H1 (cell line): ENCODE measurements at regions not wholly inside any gene's neighbourhood (a gene's known extent, or its start where the extent isn't known, plus 50 kb on each side); places are given as distances from the start of the nearest gene placed in this dataset.

Experiments used
- CTCF ChIA-PET: fragments of 300-600 bp; sonication (Branson Sonifier 250); formaldehyde crosslinking; loops from one replicate; lab custom pipeline; 2021; ENCODE audit not compliant: partially characterized antibody; lab: Charles Lee
- POLR2A ChIA-PET: fragments of 300-600 bp; sonication (Branson Sonifier 250); formaldehyde crosslinking; loops from one replicate; lab custom pipeline; 2021; ENCODE audit warnings: inconsistent platforms; ENCODE audit not compliant: partially characterized antibody; lab: Charles Lee
- DNase-seq, 2 experiments: peaks; one replicate each; pipeline versions ENCODE4 v3.0.0 to v3.0.0-alpha.2; 2010 to 2022; ENCODE audit warnings: low spot score in 2 of 2, low read depth in 1 of 2, mixed read lengths in 1 of 2
- FAIRE-seq: peaks from 2 replicates; lab custom pipeline; 2011; peaks lifted over from hg19 to GRCh38; lab: Jason Lieb, UNC
- H2AFZ ChIP-seq: 2 replicates; pipeline ENCODE4 v1.8.1; 2012; ENCODE audit warnings: low read length, inconsistent platforms
- H2AK5ac ChIP-seq: 2 replicates; pipeline ENCODE4 v1.6.1; 2013; ENCODE audit warnings: low read depth, low read length
- H2BK120ac ChIP-seq: replicated peaks from 2 replicates; pipeline ENCODE3; 2013; ENCODE audit warnings: low read depth, low read length, inconsistent platforms
- H2BK12ac ChIP-seq: 2 replicates; pipeline ENCODE4 v1.6.1; 2013; ENCODE audit warnings: low read depth, low read length
- H2BK15ac ChIP-seq: 2 replicates; pipeline ENCODE4 v1.6.1; 2013; ENCODE audit warnings: low read length
- H2BK20ac ChIP-seq: 2 replicates; pipeline ENCODE4 v1.6.1; 2013; ENCODE audit warnings: low read length
- H2BK5ac ChIP-seq: 2 replicates; pipeline ENCODE4 v1.6.1; 2013; ENCODE audit warnings: low read depth, low read length
- H3K14ac ChIP-seq: 2 replicates; pipeline ENCODE4 v1.6.1; 2013; ENCODE audit warnings: inconsistent platforms; ENCODE audit not compliant: insufficient read length
- H3K18ac ChIP-seq: 2 replicates; pipeline ENCODE4 v1.6.1; 2013; ENCODE audit warnings: low read length; ENCODE audit errors: extremely low read depth
- H3K23ac ChIP-seq: 2 replicates; pipeline ENCODE4 v1.6.1; 2013; ENCODE audit warnings: inconsistent platforms; ENCODE audit not compliant: insufficient read length
- H3K23me2 ChIP-seq: 2 replicates; pipeline ENCODE4 v1.6.1; 2013; ENCODE audit warnings: low read depth, low read length
- H3K27ac ChIP-seq: 2 replicates; pipeline ENCODE4 v1.6.1; 2011; ENCODE audit warnings: low read depth, low read length, inconsistent platforms
- H3K27me3 ChIP-seq, 4 experiments: replicated peaks in 1 of 4; 1 replicate in 1 of 4; 2 replicates in 3 of 4; pipeline versions ENCODE4 v1.6.1 to v1.8.1; 2011 to 2013; ENCODE audit warnings: low read length in 3 of 4, mild to moderate bottlenecking in 3 of 4, inconsistent platforms in 2 of 4, mixed read lengths in 2 of 4, moderate library complexity in 1 of 4; ENCODE audit not compliant: control insufficient read depth in 3 of 4, insufficient read depth in 3 of 4; ENCODE audit errors: extremely low read depth in 1 of 4
- H3K36me3 ChIP-seq, 4 experiments: 2 replicates each; pipeline versions ENCODE4 v1.6.1 to v1.8.1; 2011 to 2013; ENCODE audit warnings: mild to moderate bottlenecking in 4 of 4, low read length in 3 of 4, moderate library complexity in 2 of 4, control low read depth in 1 of 4, inconsistent platforms in 1 of 4; ENCODE audit not compliant: insufficient read depth in 4 of 4, control insufficient read depth in 2 of 4
- H3K4ac ChIP-seq: replicated peaks from 2 replicates; pipeline ENCODE3; 2013; ENCODE audit warnings: low read length, low read depth, mixed read lengths, inconsistent platforms; ENCODE audit not compliant: insufficient read length
- H3K4me1 ChIP-seq, 4 experiments: replicated peaks in 1 of 4; 1 replicate in 1 of 4; 2 replicates in 3 of 4; pipeline versions ENCODE4 v1.6.1 to v1.8.1; 2011 to 2013; ENCODE audit warnings: low read length in 3 of 4, inconsistent platforms in 2 of 4, mixed read lengths in 1 of 4; ENCODE audit not compliant: insufficient read depth in 4 of 4, control insufficient read depth in 3 of 4
- H3K4me2 ChIP-seq, 2 experiments: 2 replicates each; pipeline versions ENCODE4 v1.6.1 to v1.8.1; 2011 to 2013; ENCODE audit warnings: low read depth in 2 of 2, low read length in 2 of 2, control low read depth in 1 of 2, inconsistent platforms in 1 of 2, mild to moderate bottlenecking in 1 of 2; ENCODE audit not compliant: insufficient read depth in 1 of 2
- H3K4me3 ChIP-seq, 4 experiments: fragments of 200-600, 300-600 bp in 1 of 4; sonication (generic), shearing (Covaris generic), sonication (Bioruptor Twin) in 1 of 4; 2 replicates each; pipeline versions ENCODE4 v1.5.1 to v1.8.1; 2011 to 2016; ENCODE audit warnings: low read length in 4 of 4, low read depth in 3 of 4, control low read depth in 2 of 4, inconsistent platforms in 2 of 4, mild to moderate bottlenecking in 2 of 4, mixed read lengths in 1 of 4, moderate library complexity in 1 of 4; ENCODE audit not compliant: insufficient read depth in 2 of 4; ENCODE audit errors: extremely low read depth in 1 of 4
- H3K56ac ChIP-seq: replicated peaks from 2 replicates; pipeline ENCODE3; 2013; ENCODE audit warnings: low read depth, mild to moderate bottlenecking, mixed read lengths, low read length, inconsistent platforms; ENCODE audit not compliant: insufficient read length
- H3K79me1 ChIP-seq: 2 replicates; pipeline ENCODE4 v1.6.1; 2013; ENCODE audit warnings: low read depth, low read length, control low read depth
- H3K79me2 ChIP-seq, 2 experiments: 2 replicates each; pipeline versions ENCODE4 v1.6.1 to v1.8.1; 2012 to 2013; ENCODE audit warnings: low read length in 2 of 2, mild to moderate bottlenecking in 2 of 2, inconsistent platforms in 1 of 2; ENCODE audit not compliant: insufficient read depth in 2 of 2, control insufficient read depth in 1 of 2
- H3K9ac ChIP-seq, 4 experiments: replicated peaks in 1 of 4; 1 replicate in 1 of 4; 2 replicates in 3 of 4; pipeline versions ENCODE4 v1.6.1 to v1.8.1; 2011 to 2013; ENCODE audit warnings: low read depth in 3 of 4, low read length in 3 of 4, control low read depth in 2 of 4, mild to moderate bottlenecking in 2 of 4, moderate library complexity in 2 of 4, inconsistent platforms in 1 of 4; ENCODE audit errors: extremely low read depth in 1 of 4
- H3K9me3 ChIP-seq, 2 experiments: 2 replicates each; pipeline versions ENCODE4 v1.6.1 to v1.8.1; 2012 to 2013; ENCODE audit warnings: mild to moderate bottlenecking in 2 of 2, moderate library complexity in 2 of 2, control low read depth in 1 of 2, inconsistent platforms in 1 of 2, low read depth in 1 of 2, low read length in 1 of 2, mixed read lengths in 1 of 2; ENCODE audit not compliant: insufficient read depth in 2 of 2
- H4K20me1 ChIP-seq, 2 experiments: replicated peaks in 1 of 2; 2 replicates each; pipeline versions ENCODE3 to v1.8.1; 2011 to 2013; ENCODE audit warnings: inconsistent platforms in 2 of 2, low read length in 2 of 2, mild to moderate bottlenecking in 1 of 2; ENCODE audit not compliant: insufficient read depth in 2 of 2, control insufficient read depth in 1 of 2
- H4K5ac ChIP-seq: 2 replicates; pipeline ENCODE4 v1.6.1; 2013; ENCODE audit warnings: low read length, low read depth, mixed read lengths, inconsistent platforms; ENCODE audit not compliant: insufficient read length
- H4K8ac ChIP-seq: 2 replicates; pipeline ENCODE4 v1.8.0; 2013; ENCODE audit warnings: mild to moderate bottlenecking, moderate library complexity, low read length, inconsistent platforms; ENCODE audit not compliant: insufficient read depth; ENCODE audit errors: extremely low read depth
- H4K91ac ChIP-seq: replicated peaks from 2 replicates; pipeline ENCODE3; 2013; ENCODE audit warnings: low read length, mixed read lengths, inconsistent platforms; ENCODE audit not compliant: insufficient read length
- ATF3 ChIP-seq: IDR thresholded peaks from 2 replicates; pipeline ENCODE4 v1.6.1; 2011; ENCODE audit warnings: low read depth, mild to moderate bottlenecking, low read length; ENCODE audit not compliant: insufficient read depth
- BCL11A ChIP-seq, 2 experiments: IDR thresholded peaks; one replicate each; pipeline ENCODE4 v1.6.1; 2011; ENCODE audit warnings: low read depth in 2 of 2, low read length in 2 of 2, mild to moderate bottlenecking in 2 of 2
- BRCA1 ChIP-seq: IDR thresholded peaks from 2 replicates; pipeline ENCODE4 v1.6.1; 2012; ENCODE audit warnings: low read depth, low read length, improper control_type of control experiment
- CHD1 ChIP-seq: IDR thresholded peaks from 2 replicates; pipeline ENCODE4 v1.6.1; 2012; ENCODE audit warnings: low read depth, low read length, improper control_type of control experiment
- GABPA ChIP-seq: IDR thresholded peaks from 2 replicates; pipeline ENCODE4 v1.6.1; 2011; ENCODE audit warnings: mild to moderate bottlenecking, low read length, moderate library complexity, borderline replicate concordance; ENCODE audit not compliant: insufficient read depth
- HDAC6 ChIP-seq: IDR thresholded peaks from one replicate; pipeline ENCODE4 v1.7.1; 2012; ENCODE audit warnings: low read depth, mild to moderate bottlenecking, inconsistent platforms, low read length, moderate library complexity
- NANOG ChIP-seq: IDR thresholded peaks from 2 replicates; pipeline ENCODE4 v1.6.1; 2011; ENCODE audit warnings: low read length, low read depth, mild to moderate bottlenecking, inconsistent platforms; ENCODE audit not compliant: insufficient read depth, poor library complexity, severe bottlenecking
- RBBP5 ChIP-seq: IDR thresholded peaks from 2 replicates; pipeline ENCODE4 v1.7.1; 2012; ENCODE audit warnings: low read depth, mild to moderate bottlenecking, inconsistent platforms, low read length, moderate library complexity, borderline replicate concordance
- RNF2 ChIP-seq: fragments of 200-900, 300-1000 bp; sonication (generic); IDR thresholded peaks from 2 replicates; pipeline ENCODE4 v1.7.1; 2016; ENCODE audit warnings: borderline replicate concordance, low read depth, mild to moderate bottlenecking, antibody characterized with exemption, low read length; ENCODE audit not compliant: poor library complexity, severe bottlenecking; ENCODE audit errors: missing control alignments
- SIRT6 ChIP-seq: IDR thresholded peaks from one replicate; pipeline ENCODE4 v1.7.1; 2012; ENCODE audit warnings: low read length, inconsistent platforms
- SIX5 ChIP-seq: IDR thresholded peaks from 2 replicates; pipeline ENCODE4 v1.6.1; 2011; ENCODE audit warnings: mild to moderate bottlenecking, low read depth, low read length
- TCF12 ChIP-seq: IDR thresholded peaks from 2 replicates; pipeline ENCODE4 v1.6.1; 2011; ENCODE audit warnings: low read depth, mild to moderate bottlenecking, low read length
- WGBS, 2 experiments: shearing (Covaris generic) in 1 of 2; methylation state at CpG; one replicate each; pipeline versions ENCODE4 v1.1.6 to v1.1.7; 2013 to 2015; ENCODE audit warnings: low lambda C conversion rate in 2 of 2, mixed read lengths in 2 of 2, inconsistent platforms in 1 of 2, low coverage in 1 of 2, missing lambda C conversion rate in 1 of 2; ENCODE audit not compliant: insufficient replicate concordance in 2 of 2, insufficient coverage in 1 of 2, insufficient read length in 1 of 2; ENCODE audit errors: extremely low coverage in 1 of 2, missing lambda C conversion rate in 1 of 2; 5-methylcytosine and 5-hydroxymethylcytosine counted together
- TF ChIP-seq, protein P1 (sequence below): IDR thresholded peaks from 2 replicates; pipeline ENCODE4 v1.6.1; 2012; ENCODE audit warnings: low read length, inconsistent platforms

- WGBS, 2 experiments: 88% methylated on average over 2 of the region's 2 CpGs; no CpG with 5 or more reads in 1 of the 2 experiments
- no peaks in the 10 kb centered on the region for H4K20me1 ChIP-seq
- H4K5ac ChIP-seq: no peak overlapping the region
- no peak overlapping the region for H3K9ac ChIP-seq
- no peak overlapping the region for H3K23ac ChIP-seq
- H3K4me3 ChIP-seq: no peak overlapping the region
- H2AK5ac ChIP-seq: no peak overlapping the region
- H4K91ac ChIP-seq: no peak overlapping the region
- H3K4me1 ChIP-seq: peaks cover 0 to 8% (median 0%) of the 10 kb centered on the region in 4 experiments; a peak in 1 of 7 replicates
- H2AFZ ChIP-seq: no peak overlapping the region
- H3K56ac ChIP-seq: no peak overlapping the region
- H3K23me2 ChIP-seq: no peaks in the 10 kb centered on the region
- no peak overlapping the region for H3K18ac ChIP-seq
- no peak overlapping the region for H2BK12ac ChIP-seq
- ChIA-PET POLR2A (no interaction called here), CTCF (no interaction called here)
- H2BK20ac ChIP-seq: no peak overlapping the region
- H3K4me2 ChIP-seq: no peak overlapping the region
- no peak for FAIRE-seq
- no peak overlapping the region for H3K14ac ChIP-seq
- no peak for DNase-seq
- H2BK15ac ChIP-seq: no peak overlapping the region
- H3K9me3 ChIP-seq: no peaks in the 10 kb centered on the region
- no peaks in the 10 kb centered on the region for H3K79me2 ChIP-seq
- no peak overlapping the region for H2BK5ac ChIP-seq
- H3K4ac ChIP-seq: no peak overlapping the region
- no peaks in the 10 kb centered on the region for H3K36me3 ChIP-seq
- H3K79me1 ChIP-seq: no peaks in the 10 kb centered on the region
- H3K27ac ChIP-seq: no peak overlapping the region
- no peak overlapping the region for H4K8ac ChIP-seq
- H2BK120ac ChIP-seq: no peak overlapping the region
- H3K27me3 ChIP-seq: no peaks in the 10 kb centered on the region
- TF ChIP-seq BCL11A (IDR thresholded peaks at IDR 0.05; ENCODE audit: low read depth in 2 of 2, low read length in 2 of 2) (no peak), RBBP5 (no peak), CHD1 (no peak), NANOG (no peak), GABPA (no peak), TCF12 (no peak), HDAC6 (no peak), BRCA1 (no peak), SIRT6 (no peak), SIX5 (no peak), RNF2 (no peak), ATF3 (no peak)
- TF ChIP-seq, protein P1, sequence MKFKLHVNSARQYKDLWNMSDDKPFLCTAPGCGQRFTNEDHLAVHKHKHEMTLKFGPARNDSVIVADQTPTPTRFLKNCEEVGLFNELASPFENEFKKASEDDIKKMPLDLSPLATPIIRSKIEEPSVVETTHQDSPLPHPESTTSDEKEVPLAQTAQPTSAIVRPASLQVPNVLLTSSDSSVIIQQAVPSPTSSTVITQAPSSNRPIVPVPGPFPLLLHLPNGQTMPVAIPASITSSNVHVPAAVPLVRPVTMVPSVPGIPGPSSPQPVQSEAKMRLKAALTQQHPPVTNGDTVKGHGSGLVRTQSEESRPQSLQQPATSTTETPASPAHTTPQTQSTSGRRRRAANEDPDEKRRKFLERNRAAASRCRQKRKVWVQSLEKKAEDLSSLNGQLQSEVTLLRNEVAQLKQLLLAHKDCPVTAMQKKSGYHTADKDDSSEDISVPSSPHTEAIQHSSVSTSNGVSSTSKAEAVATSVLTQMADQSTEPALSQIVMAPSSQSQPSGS: no peak
Measured at GRCh38 chr4:101421386-101421785, 74.1 kb upstream of the PPP3CA start.
